ENCODE measurements at regions not wholly inside any gene's neighbourhood (a gene's known extent, or its start where the extent isn't known, plus 50 kb on each side); places are given as distances from the start of the nearest gene placed in this dataset.

DNA sequence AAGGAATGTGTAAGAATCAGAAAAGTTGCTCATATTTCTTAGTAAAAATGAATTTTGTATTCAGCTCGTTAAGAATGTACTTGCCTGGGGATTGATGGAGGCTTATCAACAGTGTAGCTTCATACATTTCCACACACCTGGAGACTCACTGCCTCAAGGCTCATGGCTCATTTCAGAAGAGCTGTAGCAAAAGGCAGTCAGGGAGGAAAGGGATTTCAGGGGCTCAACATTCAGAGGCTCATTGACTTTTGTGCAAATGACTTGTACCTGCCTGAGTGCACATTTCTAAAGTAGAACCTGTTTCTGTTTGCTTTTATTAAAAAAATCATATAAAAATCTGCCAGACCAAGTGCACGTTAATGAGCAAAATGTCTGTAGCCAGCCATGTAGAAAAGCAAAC, 304.4 kb downstream of the KCNS3 start:
- Mint-ChIP-seq H3K27ac (no peak overlapping the region), H3K4me3 (no peak overlapping the region), H3K4me1 (peaks cover 2% of the 10 kb centered on the region; the same call in 2 of the 3 replicates), H3K36me3 (ENCODE audit: low read depth) (no peaks in the 10 kb centered on the region), H3K9me3 (no peaks in the 10 kb centered on the region), H3K27me3 (ENCODE audit: insufficient read depth, low read depth, poor library complexity) (no peaks in the 10 kb centered on the region)
- no peaks in the 10 kb centered on the region for H3F3A ChIP-seq (replicated peaks; ENCODE audit: low read depth)
- DNase-seq (ENCODE audit: low spot score) (no peak), ATAC-seq (no peak)
- H3K4me3 ChIP-seq = no peak overlapping the region
- no peaks in the 10 kb centered on the region for H3K27me3 ChIP-seq (ENCODE audit: insufficient read depth)
- no peak overlapping the region for H2AFZ ChIP-seq
- no peaks in the 10 kb centered on the region for H3K4me1 ChIP-seq (ENCODE audit: insufficient read depth)
- TF ChIP-seq JUNB (IDR thresholded peaks at IDR 0.05; ENCODE audit: unreplicated experiment) (no peak), ZNF114 (CRISPR knock-in tag; IDR thresholded peaks at IDR 0.05) (no peak), STAT1 (IDR thresholded peaks at IDR 0.05; ENCODE audit: unreplicated experiment) (no peak), EZH2 (IDR thresholded peaks at IDR 0.05; ENCODE audit: low read depth, unreplicated experiment) (no peak), ZNF331 (CRISPR knock-in tag; IDR thresholded peaks at IDR 0.05; ENCODE audit: low read depth) (no peak), EZH2phosphoT487 (IDR thresholded peaks at IDR 0.05; ENCODE audit: unreplicated experiment) (no peak), CREB1 (CRISPR knock-in tag; IDR thresholded peaks at IDR 0.05; ENCODE audit: low read depth) (no peak), POLR2AphosphoS5 (IDR thresholded peaks at IDR 0.05; ENCODE audit: low read depth) (no peak), NANOG (IDR thresholded peaks at IDR 0.05; ENCODE audit: borderline replicate concordance) (no peak)
- TF ChIP-seq, protein P1, sequence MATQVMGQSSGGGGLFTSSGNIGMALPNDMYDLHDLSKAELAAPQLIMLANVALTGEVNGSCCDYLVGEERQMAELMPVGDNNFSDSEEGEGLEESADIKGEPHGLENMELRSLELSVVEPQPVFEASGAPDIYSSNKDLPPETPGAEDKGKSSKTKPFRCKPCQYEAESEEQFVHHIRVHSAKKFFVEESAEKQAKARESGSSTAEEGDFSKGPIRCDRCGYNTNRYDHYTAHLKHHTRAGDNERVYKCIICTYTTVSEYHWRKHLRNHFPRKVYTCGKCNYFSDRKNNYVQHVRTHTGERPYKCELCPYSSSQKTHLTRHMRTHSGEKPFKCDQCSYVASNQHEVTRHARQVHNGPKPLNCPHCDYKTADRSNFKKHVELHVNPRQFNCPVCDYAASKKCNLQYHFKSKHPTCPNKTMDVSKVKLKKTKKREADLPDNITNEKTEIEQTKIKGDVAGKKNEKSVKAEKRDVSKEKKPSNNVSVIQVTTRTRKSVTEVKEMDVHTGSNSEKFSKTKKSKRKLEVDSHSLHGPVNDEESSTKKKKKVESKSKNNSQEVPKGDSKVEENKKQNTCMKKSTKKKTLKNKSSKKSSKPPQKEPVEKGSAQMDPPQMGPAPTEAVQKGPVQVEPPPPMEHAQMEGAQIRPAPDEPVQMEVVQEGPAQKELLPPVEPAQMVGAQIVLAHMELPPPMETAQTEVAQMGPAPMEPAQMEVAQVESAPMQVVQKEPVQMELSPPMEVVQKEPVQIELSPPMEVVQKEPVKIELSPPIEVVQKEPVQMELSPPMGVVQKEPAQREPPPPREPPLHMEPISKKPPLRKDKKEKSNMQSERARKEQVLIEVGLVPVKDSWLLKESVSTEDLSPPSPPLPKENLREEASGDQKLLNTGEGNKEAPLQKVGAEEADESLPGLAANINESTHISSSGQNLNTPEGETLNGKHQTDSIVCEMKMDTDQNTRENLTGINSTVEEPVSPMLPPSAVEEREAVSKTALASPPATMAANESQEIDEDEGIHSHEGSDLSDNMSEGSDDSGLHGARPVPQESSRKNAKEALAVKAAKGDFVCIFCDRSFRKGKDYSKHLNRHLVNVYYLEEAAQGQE (IDR thresholded peaks at IDR 0.05; ENCODE audit: unreplicated experiment) = no peak
- TF ChIP-seq, protein P2, sequence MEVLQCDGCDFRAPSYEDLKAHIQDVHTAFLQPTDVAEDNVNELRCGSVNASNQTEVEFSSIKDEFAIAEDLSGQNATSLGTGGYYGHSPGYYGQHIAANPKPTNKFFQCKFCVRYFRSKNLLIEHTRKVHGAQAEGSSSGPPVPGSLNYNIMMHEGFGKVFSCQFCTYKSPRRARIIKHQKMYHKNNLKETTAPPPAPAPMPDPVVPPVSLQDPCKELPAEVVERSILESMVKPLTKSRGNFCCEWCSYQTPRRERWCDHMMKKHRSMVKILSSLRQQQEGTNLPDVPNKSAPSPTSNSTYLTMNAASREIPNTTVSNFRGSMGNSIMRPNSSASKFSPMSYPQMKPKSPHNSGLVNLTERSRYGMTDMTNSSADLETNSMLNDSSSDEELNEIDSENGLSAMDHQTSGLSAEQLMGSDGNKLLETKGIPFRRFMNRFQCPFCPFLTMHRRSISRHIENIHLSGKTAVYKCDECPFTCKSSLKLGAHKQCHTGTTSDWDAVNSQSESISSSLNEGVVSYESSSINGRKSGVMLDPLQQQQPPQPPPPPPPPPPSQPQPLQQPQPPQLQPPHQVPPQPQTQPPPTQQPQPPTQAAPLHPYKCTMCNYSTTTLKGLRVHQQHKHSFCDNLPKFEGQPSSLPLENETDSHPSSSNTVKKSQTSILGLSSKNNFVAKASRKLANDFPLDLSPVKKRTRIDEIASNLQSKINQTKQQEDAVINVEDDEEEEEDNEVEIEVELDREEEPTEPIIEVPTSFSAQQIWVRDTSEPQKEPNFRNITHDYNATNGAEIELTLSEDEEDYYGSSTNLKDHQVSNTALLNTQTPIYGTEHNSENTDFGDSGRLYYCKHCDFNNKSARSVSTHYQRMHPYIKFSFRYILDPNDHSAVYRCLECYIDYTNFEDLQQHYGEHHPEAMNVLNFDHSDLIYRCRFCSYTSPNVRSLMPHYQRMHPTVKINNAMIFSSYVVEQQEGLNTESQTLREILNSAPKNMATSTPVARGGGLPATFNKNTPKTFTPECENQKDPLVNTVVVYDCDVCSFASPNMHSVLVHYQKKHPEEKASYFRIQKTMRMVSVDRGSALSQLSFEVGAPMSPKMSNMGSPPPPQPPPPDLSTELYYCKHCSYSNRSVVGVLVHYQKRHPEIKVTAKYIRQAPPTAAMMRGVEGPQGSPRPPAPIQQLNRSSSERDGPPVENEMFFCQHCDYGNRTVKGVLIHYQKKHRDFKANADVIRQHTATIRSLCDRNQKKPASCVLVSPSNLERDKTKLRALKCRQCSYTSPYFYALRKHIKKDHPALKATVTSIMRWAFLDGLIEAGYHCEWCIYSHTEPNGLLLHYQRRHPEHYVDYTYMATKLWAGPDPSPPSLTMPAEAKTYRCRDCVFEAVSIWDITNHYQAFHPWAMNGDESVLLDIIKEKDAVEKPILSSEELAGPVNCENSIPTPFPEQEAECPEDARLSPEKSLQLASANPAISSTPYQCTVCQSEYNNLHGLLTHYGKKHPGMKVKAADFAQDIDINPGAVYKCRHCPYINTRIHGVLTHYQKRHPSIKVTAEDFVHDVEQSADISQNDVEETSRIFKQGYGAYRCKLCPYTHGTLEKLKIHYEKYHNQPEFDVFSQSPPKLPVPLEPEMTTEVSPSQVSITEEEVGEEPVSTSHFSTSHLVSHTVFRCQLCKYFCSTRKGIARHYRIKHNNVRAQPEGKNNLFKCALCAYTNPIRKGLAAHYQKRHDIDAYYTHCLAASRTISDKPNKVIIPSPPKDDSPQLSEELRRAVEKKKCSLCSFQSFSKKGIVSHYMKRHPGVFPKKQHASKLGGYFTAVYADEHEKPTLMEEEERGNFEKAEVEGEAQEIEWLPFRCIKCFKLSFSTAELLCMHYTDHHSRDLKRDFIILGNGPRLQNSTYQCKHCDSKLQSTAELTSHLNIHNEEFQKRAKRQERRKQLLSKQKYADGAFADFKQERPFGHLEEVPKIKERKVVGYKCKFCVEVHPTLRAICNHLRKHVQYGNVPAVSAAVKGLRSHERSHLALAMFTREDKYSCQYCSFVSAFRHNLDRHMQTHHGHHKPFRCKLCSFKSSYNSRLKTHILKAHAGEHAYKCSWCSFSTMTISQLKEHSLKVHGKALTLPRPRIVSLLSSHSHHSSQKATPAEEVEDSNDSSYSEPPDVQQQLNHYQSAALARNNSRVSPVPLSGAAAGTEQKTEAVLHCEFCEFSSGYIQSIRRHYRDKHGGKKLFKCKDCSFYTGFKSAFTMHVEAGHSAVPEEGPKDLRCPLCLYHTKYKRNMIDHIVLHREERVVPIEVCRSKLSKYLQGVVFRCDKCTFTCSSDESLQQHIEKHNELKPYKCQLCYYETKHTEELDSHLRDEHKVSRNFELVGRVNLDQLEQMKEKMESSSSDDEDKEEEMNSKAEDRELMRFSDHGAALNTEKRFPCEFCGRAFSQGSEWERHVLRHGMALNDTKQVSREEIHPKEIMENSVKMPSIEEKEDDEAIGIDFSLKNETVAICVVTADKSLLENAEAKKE (CRISPR knock-in tag; IDR thresholded peaks at IDR 0.05) = no peak
- TF ChIP-seq, protein P3, sequence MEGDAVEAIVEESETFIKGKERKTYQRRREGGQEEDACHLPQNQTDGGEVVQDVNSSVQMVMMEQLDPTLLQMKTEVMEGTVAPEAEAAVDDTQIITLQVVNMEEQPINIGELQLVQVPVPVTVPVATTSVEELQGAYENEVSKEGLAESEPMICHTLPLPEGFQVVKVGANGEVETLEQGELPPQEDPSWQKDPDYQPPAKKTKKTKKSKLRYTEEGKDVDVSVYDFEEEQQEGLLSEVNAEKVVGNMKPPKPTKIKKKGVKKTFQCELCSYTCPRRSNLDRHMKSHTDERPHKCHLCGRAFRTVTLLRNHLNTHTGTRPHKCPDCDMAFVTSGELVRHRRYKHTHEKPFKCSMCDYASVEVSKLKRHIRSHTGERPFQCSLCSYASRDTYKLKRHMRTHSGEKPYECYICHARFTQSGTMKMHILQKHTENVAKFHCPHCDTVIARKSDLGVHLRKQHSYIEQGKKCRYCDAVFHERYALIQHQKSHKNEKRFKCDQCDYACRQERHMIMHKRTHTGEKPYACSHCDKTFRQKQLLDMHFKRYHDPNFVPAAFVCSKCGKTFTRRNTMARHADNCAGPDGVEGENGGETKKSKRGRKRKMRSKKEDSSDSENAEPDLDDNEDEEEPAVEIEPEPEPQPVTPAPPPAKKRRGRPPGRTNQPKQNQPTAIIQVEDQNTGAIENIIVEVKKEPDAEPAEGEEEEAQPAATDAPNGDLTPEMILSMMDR (conservative IDR thresholded peaks at IDR 0.05; ENCODE audit: low read depth in 2 of 2) = no peak
- TF ChIP-seq, protein P4, sequence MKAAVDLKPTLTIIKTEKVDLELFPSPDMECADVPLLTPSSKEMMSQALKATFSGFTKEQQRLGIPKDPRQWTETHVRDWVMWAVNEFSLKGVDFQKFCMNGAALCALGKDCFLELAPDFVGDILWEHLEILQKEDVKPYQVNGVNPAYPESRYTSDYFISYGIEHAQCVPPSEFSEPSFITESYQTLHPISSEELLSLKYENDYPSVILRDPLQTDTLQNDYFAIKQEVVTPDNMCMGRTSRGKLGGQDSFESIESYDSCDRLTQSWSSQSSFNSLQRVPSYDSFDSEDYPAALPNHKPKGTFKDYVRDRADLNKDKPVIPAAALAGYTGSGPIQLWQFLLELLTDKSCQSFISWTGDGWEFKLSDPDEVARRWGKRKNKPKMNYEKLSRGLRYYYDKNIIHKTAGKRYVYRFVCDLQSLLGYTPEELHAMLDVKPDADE (IDR thresholded peaks at IDR 0.05) = no peak
- H3K79me2 ChIP-seq (replicated peaks; ENCODE audit: insufficient read depth) = no peaks in the 10 kb centered on the region
- no peak overlapping the region for H3K27ac ChIP-seq (ENCODE audit: low read depth)
- no peaks in the 10 kb centered on the region for H4K20me1 ChIP-seq (replicated peaks; ENCODE audit: insufficient read depth)
- H3K4me2 ChIP-seq = no peak overlapping the region
- peaks cover 4% of the 10 kb centered on the region for H3K9me2 ChIP-seq (ENCODE audit: insufficient read depth)
- no peaks in the 10 kb centered on the region for H3K36me3 ChIP-seq (ENCODE audit: insufficient read depth)
